MCF 10A (cell line): ENCODE measurements at regions not wholly inside any gene's neighbourhood (a gene's known extent, or its start where the extent isn't known, plus 50 kb on each side); places are given as distances from the start of the nearest gene placed in this dataset.
A peak's percentile ranks its signal among the peaks of the same experiment; 100 is the strongest.

Experiments used
- BruUV-seq: library from RNA; stranded (reverse); fragments of 400-500 nt; replicated peaks from 2 replicates; lab custom pipeline; 2021; lab: Mats Ljungman, UMichigan
- CTCF ChIA-PET: fragments of 300-600 bp; sonication (Branson Sonifier 250); formaldehyde crosslinking; extraction: SDS; loops from one replicate; lab custom pipeline; 2021; ENCODE audit warnings: antibody characterized with exemption, inconsistent platforms; lab: Yijun Ruan, JAX
- POLR2A ChIA-PET: fragments of 300-600, 350-650 bp; sonication (Branson Sonifier 250); formaldehyde crosslinking; extraction: SDS; loops from one replicate; lab custom pipeline; 2020; ENCODE audit warnings: antibody characterized with exemption, inconsistent platforms; lab: Yijun Ruan, JAX
- DNase-seq: peaks from one replicate; pipeline ENCODE4 v3.0.0-alpha.2; 2018; ENCODE audit not compliant: unreplicated experiment
- H3K27ac Mint-ChIP-seq: one replicate; pipeline ENCODE4 v1.8.0; 2022; ENCODE audit warnings: mild to moderate bottlenecking, low read depth, mixed read lengths; ENCODE audit not compliant: unreplicated experiment
- H3K27me3 Mint-ChIP-seq: one replicate; pipeline ENCODE4 v1.8.0; 2022; ENCODE audit warnings: mixed read lengths; ENCODE audit not compliant: insufficient read depth, unreplicated experiment
- H3K36me3 Mint-ChIP-seq: one replicate; pipeline ENCODE4 v1.8.0; 2022; ENCODE audit warnings: mild to moderate bottlenecking, moderate library complexity, mixed read lengths; ENCODE audit not compliant: insufficient read depth, unreplicated experiment
- H3K4me1 Mint-ChIP-seq: one replicate; pipeline ENCODE4 v1.8.0; 2022; ENCODE audit warnings: mixed read lengths; ENCODE audit not compliant: insufficient read depth, unreplicated experiment
- H3K4me3 Mint-ChIP-seq: one replicate; pipeline ENCODE4 v1.8.0; 2022; ENCODE audit warnings: mild to moderate bottlenecking, moderate library complexity, mixed read lengths; ENCODE audit not compliant: unreplicated experiment
- H3K9me3 Mint-ChIP-seq: one replicate; pipeline ENCODE4 v1.8.0; 2022; ENCODE audit warnings: mixed read lengths; ENCODE audit not compliant: unreplicated experiment
- intact Hi-C: fragments of 100-400 bp; cut with micrococcal nuclease; formaldehyde crosslinking; loops from 2 replicates; pipeline ENCODE4 v1.14.1; 2022
- TF ChIP-seq, protein P1 (sequence below): fragments of 200-600 bp; IDR thresholded peaks from one replicate; pipeline ENCODE4 v1.8.0; 2022; ENCODE audit warnings: antibody characterized with exemption, mild to moderate bottlenecking; ENCODE audit not compliant: unreplicated experiment

DNA sequence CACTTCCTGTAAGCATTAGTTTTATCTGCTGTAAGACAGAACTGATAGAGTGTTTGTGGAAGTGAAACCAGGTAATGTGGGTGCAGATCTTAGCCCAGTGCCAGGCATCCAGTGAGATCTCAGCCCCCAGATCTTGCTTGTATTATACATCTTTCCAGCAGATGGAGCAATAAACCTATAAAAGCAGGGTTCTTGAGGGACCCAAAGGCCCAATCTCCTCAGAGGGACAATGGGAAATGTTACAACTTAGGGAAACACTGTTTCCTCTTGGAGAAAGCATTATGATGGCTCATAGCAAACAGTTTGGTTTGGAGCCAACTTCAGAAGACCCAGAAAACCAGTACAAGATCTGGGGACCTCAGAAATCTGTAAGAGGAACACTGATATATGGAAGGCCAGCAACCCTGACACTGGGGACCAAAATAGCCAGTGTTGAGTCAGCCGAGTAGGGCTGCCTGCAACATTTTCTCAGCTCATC, 206.3 kb downstream of the SLC7A11 start:
- peak overlapping the region; percentile 35 for H3K27ac Mint-ChIP-seq
- DNase-seq = peak; percentile 72
- H3K27me3 Mint-ChIP-seq = no peaks in the 10 kb centered on the region
- no peak overlapping the region for H3K4me3 Mint-ChIP-seq
- intact Hi-C loops = loop anchor here (1.0 to 10.0 kb wide), 11 partner anchors 54 to 911 kb away; no protein-coding TSS in a partner anchor
- ChIA-PET POLR2A (interaction anchor here (0.6 to 3.3 kb wide), 13 partner anchors 9 to 1265 kb away, joined by 3 to 21 read pairs (median 5); partner anchors contain the start of gene NAA15), CTCF (interaction anchor here (0.6 to 9.0 kb wide), 49 partner anchors 9 to 1140 kb away, joined by 3 to 205 read pairs (median 4); no protein-coding TSS in a partner anchor)
- H3K9me3 Mint-ChIP-seq = no peaks in the 10 kb centered on the region
- no TSS peak for BruUV-seq
- H3K36me3 Mint-ChIP-seq = no peaks in the 10 kb centered on the region
- TF ChIP-seq, protein P1, sequence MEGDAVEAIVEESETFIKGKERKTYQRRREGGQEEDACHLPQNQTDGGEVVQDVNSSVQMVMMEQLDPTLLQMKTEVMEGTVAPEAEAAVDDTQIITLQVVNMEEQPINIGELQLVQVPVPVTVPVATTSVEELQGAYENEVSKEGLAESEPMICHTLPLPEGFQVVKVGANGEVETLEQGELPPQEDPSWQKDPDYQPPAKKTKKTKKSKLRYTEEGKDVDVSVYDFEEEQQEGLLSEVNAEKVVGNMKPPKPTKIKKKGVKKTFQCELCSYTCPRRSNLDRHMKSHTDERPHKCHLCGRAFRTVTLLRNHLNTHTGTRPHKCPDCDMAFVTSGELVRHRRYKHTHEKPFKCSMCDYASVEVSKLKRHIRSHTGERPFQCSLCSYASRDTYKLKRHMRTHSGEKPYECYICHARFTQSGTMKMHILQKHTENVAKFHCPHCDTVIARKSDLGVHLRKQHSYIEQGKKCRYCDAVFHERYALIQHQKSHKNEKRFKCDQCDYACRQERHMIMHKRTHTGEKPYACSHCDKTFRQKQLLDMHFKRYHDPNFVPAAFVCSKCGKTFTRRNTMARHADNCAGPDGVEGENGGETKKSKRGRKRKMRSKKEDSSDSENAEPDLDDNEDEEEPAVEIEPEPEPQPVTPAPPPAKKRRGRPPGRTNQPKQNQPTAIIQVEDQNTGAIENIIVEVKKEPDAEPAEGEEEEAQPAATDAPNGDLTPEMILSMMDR = peak; percentile 69
- peaks cover 19% of the 10 kb centered on the region for H3K4me1 Mint-ChIP-seq

DNA sequence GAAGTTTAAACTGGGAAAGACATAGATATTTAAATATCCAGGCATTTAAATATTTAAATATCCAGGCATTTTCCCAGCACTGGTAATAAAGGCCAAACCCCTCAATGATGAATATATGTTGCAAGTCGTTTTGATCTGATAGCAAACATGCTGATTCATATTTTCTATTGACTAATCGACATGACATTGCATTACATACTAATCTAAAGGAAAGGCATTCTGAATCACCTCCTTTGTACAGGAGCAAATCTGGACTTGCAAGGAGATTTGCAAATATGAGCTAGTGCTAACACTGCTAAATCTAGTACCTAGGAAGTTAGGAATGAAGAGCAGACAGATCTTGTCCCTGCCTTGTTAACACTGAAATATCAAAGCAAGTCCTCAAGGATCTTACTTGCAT, 207.3 kb downstream of the SLC7A11 start:
- no peak overlapping the region for H3K4me3 Mint-ChIP-seq
- H3K27ac Mint-ChIP-seq = peak overlapping the region; percentile 35
- H3K27me3 Mint-ChIP-seq = no peaks in the 10 kb centered on the region
- TF ChIP-seq, protein P1 = no peak
- ChIA-PET POLR2A (interaction anchor here (0.6 to 3.3 kb wide), 14 partner anchors 10 to 1266 kb away, joined by 3 to 21 read pairs (median 4); partner anchors contain the start of gene NAA15), CTCF (interaction anchor here (0.6 to 9.0 kb wide), 44 partner anchors 10 to 1151 kb away, joined by 3 to 205 read pairs (median 5); no protein-coding TSS in a partner anchor)
- no TSS peak for BruUV-seq
- peaks cover 19% of the 10 kb centered on the region for H3K4me1 Mint-ChIP-seq
- no peaks in the 10 kb centered on the region for H3K36me3 Mint-ChIP-seq
- H3K9me3 Mint-ChIP-seq = no peaks in the 10 kb centered on the region
- intact Hi-C loops = loop anchor here (1.0 to 10.0 kb wide), 10 partner anchors 55 to 910 kb away; no protein-coding TSS in a partner anchor
- peak; percentile 79 for DNase-seq

DNA sequence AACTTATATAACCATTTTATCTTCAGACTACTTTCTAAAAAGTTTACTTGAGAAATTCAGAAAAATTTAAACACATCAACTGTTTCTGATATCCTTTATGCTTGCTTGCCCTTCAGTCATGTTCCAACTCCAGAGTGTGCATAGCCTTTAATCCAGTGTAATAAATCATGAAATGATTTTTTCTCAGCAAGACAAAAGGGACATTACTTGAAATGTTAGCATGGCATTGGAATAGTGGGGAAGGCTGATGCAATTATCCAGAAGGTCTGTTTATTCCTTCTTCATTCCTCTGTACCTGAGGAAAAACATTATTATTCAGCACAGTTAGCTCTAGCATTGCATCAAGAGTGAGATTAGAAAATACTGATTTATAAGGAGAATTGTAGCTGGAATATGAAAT, 209.9 kb downstream of the SLC7A11 start:
- no peak overlapping the region for H3K27ac Mint-ChIP-seq
- BruUV-seq = no TSS peak
- ChIA-PET POLR2A (interaction anchor here (0.6 kb wide), 1 partner anchor 204 kb away, joined by 4 read pairs; no protein-coding TSS in a partner anchor), CTCF (interaction anchor here (1.2 to 1.6 kb wide), 2 partner anchors 58 to 212 kb away, joined by 4 read pairs; no protein-coding TSS in a partner anchor)
- peaks cover 13% of the 10 kb centered on the region for H3K4me1 Mint-ChIP-seq
- TF ChIP-seq, protein P1 = no peak
- H3K36me3 Mint-ChIP-seq = no peaks in the 10 kb centered on the region
- H3K4me3 Mint-ChIP-seq = no peak overlapping the region
- no peak for DNase-seq
- intact Hi-C loops = loop anchor here (10.0 kb wide), 1 partner anchor 883 kb away; no protein-coding TSS in a partner anchor
- H3K9me3 Mint-ChIP-seq = no peaks in the 10 kb centered on the region
- H3K27me3 Mint-ChIP-seq = no peaks in the 10 kb centered on the region

DNA sequence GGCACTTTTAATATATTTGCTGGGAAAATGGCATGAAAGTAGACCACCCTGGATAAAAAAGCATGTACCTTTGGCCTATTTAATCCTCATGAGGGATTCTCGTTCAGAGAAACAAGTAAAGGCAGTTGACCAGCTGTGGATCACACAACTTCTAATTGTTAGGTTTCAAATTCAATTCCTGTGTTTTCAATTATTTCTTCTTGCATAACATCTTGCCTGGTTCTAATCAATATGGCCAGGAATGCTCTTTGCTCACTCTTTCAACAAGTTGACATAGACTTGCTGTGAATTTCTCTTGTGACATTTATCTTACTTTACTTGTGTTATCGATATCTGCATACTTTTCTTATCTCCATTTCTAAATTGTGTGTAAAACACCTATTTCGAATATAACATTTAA, 211.8 kb downstream of the SLC7A11 start:
- Mint-ChIP-seq H3K9me3 (no peaks in the 10 kb centered on the region), H3K27ac (no peak overlapping the region), H3K27me3 (no peaks in the 10 kb centered on the region), H3K4me3 (no peak overlapping the region), H3K36me3 (no peaks in the 10 kb centered on the region), H3K4me1 (peaks cover 5% of the 10 kb centered on the region)
- intact Hi-C loops = loop anchor here (10.0 kb wide), 1 partner anchor 884 kb away; no protein-coding TSS in a partner anchor
- CTCF ChIA-PET = interaction anchor here (0.7 to 1.6 kb wide), 2 partner anchors 21 to 210 kb away, joined by 3 to 4 read pairs; no protein-coding TSS in a partner anchor
- POLR2A ChIA-PET = no interaction called here
- TF ChIP-seq, protein P1 = no peak
- no peak for DNase-seq
- no TSS peak for BruUV-seq
